Hepatocyte (in vitro differentiated cells): ENCODE measurements at regions not wholly inside any gene's neighbourhood (a gene's known extent, or its start where the extent isn't known, plus 50 kb on each side); places are given as distances from the start of the nearest gene placed in this dataset.
A peak's percentile ranks its signal among the peaks of the same experiment; 100 is the strongest.

ENCODE experiments used
- DNase-seq: peaks from one replicate; pipeline ENCODE4 v3.0.0-alpha.2; 2016; ENCODE audit warnings: low spot score
- H2AFZ ChIP-seq: fragments of 200-600 bp; sonication (generic); 2 replicates; pipeline ENCODE4 v1.6.0; 2016; ENCODE audit warnings: antibody characterized with exemption, mild to moderate bottlenecking
- H3K27ac ChIP-seq: fragments of 200-600 bp; sonication (generic); 2 replicates; pipeline ENCODE4 v1.5.1; 2016; ENCODE audit warnings: mild to moderate bottlenecking
- H3K27me3 ChIP-seq: fragments of 200-600 bp; sonication (generic); 2 replicates; pipeline ENCODE4 v1.6.1; 2016
- H3K36me3 ChIP-seq: fragments of 200-600 bp; sonication (generic); replicated peaks from 2 replicates; pipeline ENCODE4 v1.5.1; 2016; ENCODE audit warnings: low read depth; ENCODE audit not compliant: insufficient read depth
- H3K4me1 ChIP-seq: fragments of 200-600 bp; sonication (generic); 2 replicates; pipeline ENCODE4 v1.5.1; 2016; ENCODE audit warnings: mild to moderate bottlenecking, moderate library complexity; ENCODE audit not compliant: insufficient read depth
- H3K4me2 ChIP-seq: fragments of 200-600 bp; sonication (generic); 2 replicates; pipeline ENCODE4 v1.6.0; 2016
- H3K4me3 ChIP-seq: fragments of 200-600 bp; sonication (generic); 2 replicates; pipeline ENCODE4 v1.5.1; 2016; ENCODE audit warnings: mild to moderate bottlenecking
- H3K79me2 ChIP-seq: fragments of 200-600 bp; sonication (generic); 2 replicates; pipeline ENCODE4 v1.6.0; 2017; ENCODE audit warnings: mild to moderate bottlenecking
- H3K9me2 ChIP-seq: fragments of 200-600 bp; sonication (generic); replicated peaks from 2 replicates; pipeline ENCODE4 v1.6.0; 2017; ENCODE audit warnings: mild to moderate bottlenecking; ENCODE audit not compliant: insufficient read depth
- H3K9me3 ChIP-seq: fragments of 200-600 bp; sonication (generic); 2 replicates; pipeline ENCODE4 v1.5.1; 2016; ENCODE audit warnings: low read depth, mild to moderate bottlenecking
- H4K20me1 ChIP-seq: fragments of 200-600 bp; sonication (generic); 2 replicates; pipeline ENCODE4 v1.6.0; 2016; ENCODE audit warnings: mild to moderate bottlenecking; ENCODE audit not compliant: insufficient read depth, poor library complexity, severe bottlenecking
- CTCF ChIP-seq: fragments of 200-600 bp; sonication (generic); IDR thresholded peaks from 2 replicates; pipeline ENCODE4 v1.5.1; 2016; ENCODE audit warnings: antibody characterized with exemption, mild to moderate bottlenecking; ENCODE audit not compliant: poor library complexity
- EZH2 ChIP-seq: fragments of 200-600 bp; sonication (generic); IDR thresholded peaks from 2 replicates; pipeline ENCODE4 v1.6.1; 2016; ENCODE audit warnings: antibody characterized with exemption, mild to moderate bottlenecking, borderline replicate concordance
- EZH2phosphoT487 ChIP-seq: fragments of 200-600 bp; sonication (generic); IDR thresholded peaks from one replicate; pipeline ENCODE4 v1.6.1; 2018; ENCODE audit warnings: antibody characterized with exemption, mild to moderate bottlenecking, low read depth, moderate library complexity; ENCODE audit not compliant: unreplicated experiment, severe bottlenecking
- WGBS: methylation state at CpG from one replicate; pipeline ENCODE4 v1.1.6; 2016; ENCODE audit warnings: low lambda C conversion rate; ENCODE audit errors: missing lambda C conversion rate; 5-methylcytosine and 5-hydroxymethylcytosine counted together

DNA sequence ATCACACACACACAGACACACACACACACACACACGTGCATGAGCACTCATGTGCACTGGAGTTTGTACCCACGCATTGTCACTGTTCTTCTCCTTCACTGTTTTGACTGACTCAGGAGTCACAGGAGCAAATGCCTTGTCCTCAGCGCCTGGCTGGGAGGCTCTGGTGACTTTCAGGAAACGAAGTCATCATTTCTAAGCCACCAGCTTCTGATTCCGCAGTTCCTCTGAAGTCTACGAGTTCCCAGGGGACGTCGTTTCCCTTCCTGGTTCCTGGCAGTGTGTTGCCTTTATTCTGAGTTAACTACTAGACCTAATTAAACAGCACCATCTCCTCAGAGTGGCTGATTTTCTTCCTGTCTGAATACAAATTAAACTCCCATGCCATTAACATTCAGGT lies 82.2 kb upstream of the PMEPA1 start:
- Histone ChIP-seq H3K9me2 (no peaks in the 10 kb centered on the region), H3K27ac (peak overlapping the region; percentile 32), H3K4me3 (no peak overlapping the region), H4K20me1 (no peaks in the 10 kb centered on the region), H3K79me2 (no peaks in the 10 kb centered on the region), H2AFZ (no peak overlapping the region), H3K27me3 (no peaks in the 10 kb centered on the region), H3K4me2 (no peak overlapping the region), H3K9me3 (no peaks in the 10 kb centered on the region), H3K36me3 (no peaks in the 10 kb centered on the region), H3K4me1 (no peaks in the 10 kb centered on the region)
- 61% methylated on average over 8 of the region's 8 CpGs for WGBS
- DNase-seq = no peak
- TF ChIP-seq EZH2 (no peak), CTCF (no peak), EZH2phosphoT487 (no peak)

GRCh38 chr20:57791178-57791962 lies 81.6 kb upstream of the PMEPA1 start:
- Histone ChIP-seq H3K4me1 (no peaks in the 10 kb centered on the region), H4K20me1 (no peaks in the 10 kb centered on the region), H3K4me2 (no peak overlapping the region), H3K9me2 (no peaks in the 10 kb centered on the region), H3K9me3 (no peaks in the 10 kb centered on the region), H3K4me3 (no peak overlapping the region), H3K27me3 (no peaks in the 10 kb centered on the region), H3K27ac (no peak overlapping the region), H3K79me2 (no peaks in the 10 kb centered on the region), H2AFZ (no peak overlapping the region), H3K36me3 (no peaks in the 10 kb centered on the region)
- WGBS = 93% methylated on average over 15 of the region's 15 CpGs
- no peak for DNase-seq
- TF ChIP-seq EZH2 (no peak), EZH2phosphoT487 (no peak), CTCF (no peak)

DNA sequence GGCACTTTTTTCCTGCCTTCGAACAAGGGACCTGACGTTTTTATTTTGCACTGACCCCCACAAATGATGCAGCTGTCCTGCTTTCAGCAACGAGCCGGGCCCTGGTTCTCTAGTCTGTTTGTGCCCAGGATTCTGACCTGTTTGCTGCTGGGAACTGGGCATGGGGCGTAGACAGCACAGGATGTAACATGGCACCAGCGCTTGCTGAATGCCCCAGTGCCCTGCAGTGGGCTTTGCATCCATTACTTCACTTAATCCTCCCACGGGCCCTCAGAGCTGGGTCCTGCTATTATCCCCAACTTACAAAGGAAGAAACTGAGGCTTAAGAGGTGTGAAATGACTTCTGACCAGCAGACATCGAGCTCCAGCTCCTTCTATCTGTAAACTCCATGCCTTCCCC lies 80.4 kb upstream of the PMEPA1 start:
- Histone ChIP-seq H3K9me3 (no peaks in the 10 kb centered on the region), H3K4me3 (no peak overlapping the region), H3K79me2 (no peaks in the 10 kb centered on the region), H4K20me1 (no peaks in the 10 kb centered on the region), H3K9me2 (no peaks in the 10 kb centered on the region), H3K27me3 (no peaks in the 10 kb centered on the region), H3K36me3 (no peaks in the 10 kb centered on the region), H3K4me1 (no peaks in the 10 kb centered on the region), H3K27ac (no peak overlapping the region), H3K4me2 (no peak overlapping the region), H2AFZ (no peak overlapping the region)
- no peak for DNase-seq
- TF ChIP-seq EZH2 = no peak
- no peak for TF ChIP-seq EZH2phosphoT487
- no peak for TF ChIP-seq CTCF
- 82% methylated on average over 8 of the region's 8 CpGs for WGBS
